ENCODE measurements at regions not wholly inside any gene's neighbourhood (a gene's known extent, or its start where the extent isn't known, plus 50 kb on each side); places are given as distances from the start of the nearest gene placed in this dataset.

DNA sequence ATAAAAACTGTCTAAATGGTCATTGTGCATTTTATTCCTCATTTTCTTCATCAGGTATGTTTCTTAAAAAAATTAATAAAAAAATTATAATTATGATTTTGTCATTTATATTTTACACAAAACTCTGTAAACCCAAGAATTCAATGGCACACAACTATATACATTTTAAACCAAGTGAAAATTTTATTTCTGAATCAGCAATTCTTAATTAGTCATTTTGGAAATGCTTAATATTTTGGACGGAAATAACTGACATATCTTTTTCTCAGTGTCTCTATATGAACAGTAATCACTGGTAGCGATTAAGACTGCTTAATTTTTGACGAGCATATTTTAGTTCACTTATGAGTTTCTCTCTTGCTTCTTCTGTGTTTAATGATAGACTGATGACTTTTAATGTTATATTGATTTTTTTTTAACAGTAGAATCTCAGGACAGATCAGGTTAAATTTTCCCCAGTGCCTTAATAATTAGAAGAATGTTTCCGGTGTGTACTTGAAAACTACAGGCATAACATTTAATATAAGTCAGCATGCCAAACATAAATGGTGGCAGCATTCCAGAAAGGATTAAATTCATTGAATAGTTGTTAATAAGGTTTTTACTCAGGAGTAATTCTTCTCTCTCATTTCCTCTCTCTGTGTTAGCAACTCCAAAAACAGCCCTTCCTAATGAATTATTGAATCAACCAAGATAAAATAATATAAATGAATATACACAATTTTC, 644.7 kb upstream of the CDH6 start:
- no peak for TF ChIP-seq CTCF (IDR thresholded peaks at IDR 0.05; ENCODE audit: borderline replicate concordance)
- Histone ChIP-seq H3K4me1 (no peaks in the 10 kb centered on the region), H3K9me3 (replicated peaks) (peaks cover under 1% of the 10 kb centered on the region)

GRCh38 chr5:30540150-30540549, 653.3 kb upstream of the CDH6 start:
- Histone ChIP-seq H3K4me1 (peaks cover 3% of the 10 kb centered on the region), H3K4me3 (no peak overlapping the region), H3K27me3 (ENCODE audit: low read depth) (no peaks in the 10 kb centered on the region), H3K27ac (replicated peaks) (no peak overlapping the region), H3K36me3 (no peaks in the 10 kb centered on the region), H3K9me3 (replicated peaks) (peaks cover 31% of the 10 kb centered on the region)
- no peak for TF ChIP-seq CTCF (IDR thresholded peaks at IDR 0.05; ENCODE audit: borderline replicate concordance)
- no peak for DNase-seq
- intact Hi-C loops (cut with micrococcal nuclease) = no loop called here

More for the DNA sequence above, 644.7 kb upstream of the CDH6 start:
- no peak overlapping the region for H3K27ac ChIP-seq (replicated peaks)
- DNase-seq = no peak
- H3K36me3 ChIP-seq = no peaks in the 10 kb centered on the region
- intact Hi-C loops (cut with micrococcal nuclease) = no loop called here
- no peak overlapping the region for H3K4me3 ChIP-seq
- H3K27me3 ChIP-seq (ENCODE audit: low read depth) = no peaks in the 10 kb centered on the region

GRCh38 chr5:30539004-30539634, 654.4 kb upstream of the CDH6 start:
- TF ChIP-seq CTCF (IDR thresholded peaks at IDR 0.05; ENCODE audit: borderline replicate concordance) = no peak
- Histone ChIP-seq H3K4me3 (no peak overlapping the region), H3K36me3 (no peaks in the 10 kb centered on the region), H3K27me3 (ENCODE audit: low read depth) (no peaks in the 10 kb centered on the region), H3K4me1 (peaks cover 3% of the 10 kb centered on the region), H3K27ac (replicated peaks) (no peak overlapping the region), H3K9me3 (replicated peaks) (peaks cover 31% of the 10 kb centered on the region)
- peak; percentile 67 for DNase-seq
- intact Hi-C loops (cut with micrococcal nuclease) = no loop called here

GRCh38 chr5:30525353-30525752, 668.1 kb upstream of the CDH6 start:
- Histone ChIP-seq H3K27ac (replicated peaks) (no peak overlapping the region), H3K36me3 (no peaks in the 10 kb centered on the region), H3K9me3 (replicated peaks) (no peaks in the 10 kb centered on the region), H3K27me3 (ENCODE audit: low read depth) (no peaks in the 10 kb centered on the region), H3K4me1 (no peaks in the 10 kb centered on the region), H3K4me3 (no peak overlapping the region)
- intact Hi-C loops (cut with micrococcal nuclease) = no loop called here
- DNase-seq = no peak
- no peak for TF ChIP-seq CTCF (IDR thresholded peaks at IDR 0.05; ENCODE audit: borderline replicate concordance)

GRCh38 chr5:30524428-30524827, 669.1 kb upstream of the CDH6 start:
- H3K4me3 ChIP-seq = no peak overlapping the region
- H3K36me3 ChIP-seq = no peaks in the 10 kb centered on the region
- no peaks in the 10 kb centered on the region for H3K9me3 ChIP-seq (replicated peaks)
- no peak for DNase-seq
- H3K4me1 ChIP-seq = no peaks in the 10 kb centered on the region
- intact Hi-C loops (cut with micrococcal nuclease) = no loop called here
- H3K27ac ChIP-seq (replicated peaks) = no peak overlapping the region
- no peaks in the 10 kb centered on the region for H3K27me3 ChIP-seq (ENCODE audit: low read depth)
- TF ChIP-seq CTCF (IDR thresholded peaks at IDR 0.05; ENCODE audit: borderline replicate concordance) = no peak

Measured in left ventricle myocardium inferior (tissue), 1 donor.